ENCODE measurements at regions not wholly inside any gene's neighbourhood (a gene's known extent, or its start where the extent isn't known, plus 50 kb on each side); places are given as distances from the start of the nearest gene placed in this dataset.

DNA sequence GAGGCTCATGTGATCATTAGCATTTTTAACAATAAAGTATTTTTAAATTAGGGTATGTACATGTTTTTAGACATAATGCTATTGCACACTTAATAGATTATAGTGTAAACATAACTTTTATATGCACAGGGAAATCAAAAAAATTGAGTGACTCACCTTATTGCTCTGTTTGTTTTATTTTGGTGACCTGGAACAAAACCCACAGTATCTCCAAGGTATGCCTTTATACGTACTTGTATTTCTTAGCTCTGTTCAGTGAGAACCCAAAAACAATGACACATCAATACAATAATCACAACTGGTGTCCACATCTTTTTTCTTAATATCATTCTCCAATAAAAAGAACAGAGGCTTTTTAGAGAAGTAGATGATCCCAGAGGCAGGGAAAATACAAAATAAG, 112.2 kb downstream of the CYB561 start:
- Mint-ChIP-seq H3K4me3 (no peak overlapping the region), H3K27me3 (no peaks in the 10 kb centered on the region), H3K4me1 (no peaks in the 10 kb centered on the region), H3K36me3 (peaks cover 9 to 28% of the 10 kb centered on the region in 2 donors), H3K9me3 (no peaks in the 10 kb centered on the region), H3K27ac (no peak overlapping the region)
- Histone ChIP-seq H3K27ac (ENCODE audit: low read depth, low read length) (no peak overlapping the region), H3K4me1 (ENCODE audit: insufficient read depth, low read length) (no peaks in the 10 kb centered on the region), H3K36me3 (ENCODE audit: insufficient read depth, low read length) (no peaks in the 10 kb centered on the region), H3K4me3 (ENCODE audit: low read length in 2 of 2) (no peak overlapping the region), H3K9me3 (ENCODE audit: control insufficient read depth in 1 of 2, low read length in 2 of 2) (no peaks in the 10 kb centered on the region), H3K27me3 (ENCODE audit: insufficient read depth, low read length) (no peaks in the 10 kb centered on the region)
- DNase-seq: no peak
- CTCF ChIA-PET (ENCODE audit: partially characterized antibody): no interaction called here
- intact Hi-C loops (cut with micrococcal nuclease): no loop called here
- POLR2A ChIA-PET (ENCODE audit: partially characterized antibody): no interaction called here

DNA sequence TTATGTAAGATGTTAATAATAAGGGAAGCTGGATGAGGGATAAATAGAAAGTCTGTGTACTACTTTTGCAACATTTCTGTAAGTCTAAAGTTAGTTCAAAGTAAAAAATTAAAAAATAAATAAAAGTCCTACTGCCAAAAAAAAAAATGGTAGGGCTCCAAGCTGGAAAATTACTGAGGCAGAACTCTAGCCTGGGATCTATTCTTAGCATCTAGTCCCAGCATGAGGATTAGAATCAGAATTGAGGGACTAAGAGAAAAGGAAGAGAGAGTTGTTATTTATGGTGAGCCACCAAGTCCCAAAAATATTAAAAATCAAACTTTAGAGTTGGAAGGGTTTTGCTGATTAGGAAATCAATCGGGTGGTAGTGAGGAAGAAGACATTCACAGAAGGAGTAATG, 110.3 kb downstream of the CYB561 start:
- no peak overlapping the region for H3K27ac ChIP-seq (ENCODE audit: low read depth, low read length)
- Mint-ChIP-seq H3K9me3 (no peaks in the 10 kb centered on the region), H3K4me1 (no peaks in the 10 kb centered on the region), H3K36me3 (peaks cover 12 to 24% of the 10 kb centered on the region in 2 donors), H3K4me3 (no peak overlapping the region), H3K27me3 (no peaks in the 10 kb centered on the region), H3K27ac (no peak overlapping the region)
- H3K27me3 ChIP-seq (ENCODE audit: insufficient read depth, low read length): no peaks in the 10 kb centered on the region
- CTCF ChIA-PET (ENCODE audit: partially characterized antibody): interaction anchor here (1.0 kb wide), 1 partner anchor 11 kb away, joined by 3 read pairs; no protein-coding TSS in a partner anchor
- no peaks in the 10 kb centered on the region for H3K36me3 ChIP-seq (ENCODE audit: insufficient read depth, low read length)
- intact Hi-C loops (cut with micrococcal nuclease): no loop called here
- no peaks in the 10 kb centered on the region for H3K9me3 ChIP-seq (ENCODE audit: control insufficient read depth in 1 of 2, low read length in 2 of 2)
- H3K4me1 ChIP-seq (ENCODE audit: insufficient read depth, low read length): no peaks in the 10 kb centered on the region
- H3K4me3 ChIP-seq (ENCODE audit: low read length in 2 of 2): no peak overlapping the region
- DNase-seq: no peak
- POLR2A ChIA-PET (ENCODE audit: partially characterized antibody): no interaction called here

DNA sequence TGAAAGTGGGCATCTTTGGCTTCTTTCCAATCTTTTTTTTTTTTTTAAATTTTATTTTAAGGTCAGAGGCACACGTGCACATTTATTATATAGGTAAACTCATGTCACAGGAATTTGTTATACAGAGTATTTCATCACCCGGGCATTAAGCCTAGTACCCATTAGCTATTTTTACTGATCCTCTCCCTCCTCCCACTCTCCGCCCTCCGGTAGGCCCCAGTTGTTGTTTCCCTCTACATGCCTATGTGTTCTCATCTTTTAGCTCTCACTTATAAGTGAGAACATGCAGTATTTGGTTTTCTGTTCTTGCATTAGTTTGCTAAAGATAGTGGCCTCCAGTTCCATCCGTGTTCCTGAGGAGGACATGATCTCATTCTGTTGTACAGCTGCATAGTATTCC, 108.5 kb downstream of the CYB561 start:
- Histone ChIP-seq H3K27ac (ENCODE audit: low read depth, low read length) (no peak overlapping the region), H3K9me3 (ENCODE audit: control insufficient read depth in 1 of 2, low read length in 2 of 2) (no peaks in the 10 kb centered on the region), H3K36me3 (ENCODE audit: insufficient read depth, low read length) (no peaks in the 10 kb centered on the region), H3K4me1 (ENCODE audit: insufficient read depth, low read length) (no peaks in the 10 kb centered on the region), H3K4me3 (ENCODE audit: low read length in 2 of 2) (no peak overlapping the region), H3K27me3 (ENCODE audit: insufficient read depth, low read length) (no peaks in the 10 kb centered on the region)
- no peak overlapping the region for H3K4me3 Mint-ChIP-seq
- intact Hi-C loops (cut with micrococcal nuclease): no loop called here
- DNase-seq: no peak
- POLR2A ChIA-PET (ENCODE audit: partially characterized antibody): no interaction called here
- no peak overlapping the region for H3K27ac Mint-ChIP-seq
- H3K36me3 Mint-ChIP-seq: peaks cover 15 to 26% of the 10 kb centered on the region in 2 donors
- no peaks in the 10 kb centered on the region for H3K4me1 Mint-ChIP-seq
- no peaks in the 10 kb centered on the region for H3K27me3 Mint-ChIP-seq
- no peaks in the 10 kb centered on the region for H3K9me3 Mint-ChIP-seq
- CTCF ChIA-PET (ENCODE audit: partially characterized antibody): no interaction called here

- ChIA-PET POLR2A (ENCODE audit: partially characterized antibody) (no interaction called here), CTCF (ENCODE audit: partially characterized antibody) (no interaction called here)
- H3K27ac Mint-ChIP-seq: no peak overlapping the region
- Histone ChIP-seq H3K27ac (ENCODE audit: low read depth, low read length) (no peak overlapping the region), H3K4me1 (ENCODE audit: insufficient read depth, low read length) (no peaks in the 10 kb centered on the region), H3K36me3 (ENCODE audit: insufficient read depth, low read length) (no peaks in the 10 kb centered on the region), H3K9me3 (ENCODE audit: control insufficient read depth in 1 of 2, low read length in 2 of 2) (no peaks in the 10 kb centered on the region), H3K4me3 (ENCODE audit: low read length in 2 of 2) (no peak overlapping the region), H3K27me3 (ENCODE audit: insufficient read depth, low read length) (no peaks in the 10 kb centered on the region)
- H3K4me1 Mint-ChIP-seq: no peaks in the 10 kb centered on the region
- no peak overlapping the region for H3K4me3 Mint-ChIP-seq
- no peak for DNase-seq
- H3K27me3 Mint-ChIP-seq: no peaks in the 10 kb centered on the region
- peaks cover 15 to 23% of the 10 kb centered on the region in 2 donors for H3K36me3 Mint-ChIP-seq
- H3K9me3 Mint-ChIP-seq: no peaks in the 10 kb centered on the region
- intact Hi-C loops (cut with micrococcal nuclease): no loop called here
Measured at GRCh38 chr17:63338272-63338671, 107.8 kb downstream of the CYB561 start.

- Histone ChIP-seq H3K4me1 (ENCODE audit: insufficient read depth, low read length) (no peaks in the 10 kb centered on the region), H3K27me3 (ENCODE audit: insufficient read depth, low read length) (no peaks in the 10 kb centered on the region), H3K9me3 (ENCODE audit: control insufficient read depth in 1 of 2, low read length in 2 of 2) (no peaks in the 10 kb centered on the region), H3K27ac (ENCODE audit: low read depth, low read length) (no peak overlapping the region), H3K4me3 (ENCODE audit: low read length in 2 of 2) (no peak overlapping the region), H3K36me3 (ENCODE audit: insufficient read depth, low read length) (no peaks in the 10 kb centered on the region)
- POLR2A ChIA-PET (ENCODE audit: partially characterized antibody): no interaction called here
- intact Hi-C loops (cut with micrococcal nuclease): no loop called here
- H3K36me3 Mint-ChIP-seq: peaks cover 20 to 21% of the 10 kb centered on the region in 2 donors
- H3K4me1 Mint-ChIP-seq: no peaks in the 10 kb centered on the region
- H3K4me3 Mint-ChIP-seq: no peak overlapping the region
- CTCF ChIA-PET (ENCODE audit: partially characterized antibody): no interaction called here
- no peaks in the 10 kb centered on the region for H3K9me3 Mint-ChIP-seq
- no peaks in the 10 kb centered on the region for H3K27me3 Mint-ChIP-seq
- H3K27ac Mint-ChIP-seq: no peak overlapping the region
- DNase-seq: no peak
Measured at GRCh38 chr17:63341276-63341675, 104.8 kb downstream of the CYB561 start.

DNA sequence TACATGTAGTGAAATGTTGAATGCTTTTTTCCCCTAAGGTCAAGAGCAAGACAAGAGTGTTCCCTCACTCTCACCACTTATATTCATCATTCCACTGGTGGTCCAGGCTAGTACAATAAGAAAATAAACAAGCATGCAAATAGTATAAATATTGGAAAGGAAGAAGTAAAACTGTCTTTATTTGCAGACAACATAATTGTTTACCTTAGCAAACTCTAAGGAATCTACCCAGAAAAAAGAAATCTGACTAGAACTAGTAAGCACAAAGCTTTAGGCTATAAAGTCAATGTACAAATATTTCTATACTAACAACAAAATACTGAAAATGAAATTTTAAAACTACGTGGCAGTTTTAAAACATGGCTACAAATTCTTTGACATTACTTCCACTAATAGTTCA, 101.7 kb downstream of the CYB561 start:
- CTCF ChIA-PET (ENCODE audit: partially characterized antibody): no interaction called here
- Mint-ChIP-seq H3K27ac (no peak overlapping the region), H3K4me3 (no peak overlapping the region), H3K9me3 (no peaks in the 10 kb centered on the region), H3K27me3 (no peaks in the 10 kb centered on the region), H3K4me1 (no peaks in the 10 kb centered on the region), H3K36me3 (peaks cover 18 to 22% of the 10 kb centered on the region in 2 donors)
- intact Hi-C loops (cut with micrococcal nuclease): no loop called here
- POLR2A ChIA-PET (ENCODE audit: partially characterized antibody): no interaction called here
- DNase-seq: no peak
- Histone ChIP-seq H3K4me3 (ENCODE audit: low read length in 2 of 2) (no peak overlapping the region), H3K9me3 (ENCODE audit: control insufficient read depth in 1 of 2, low read length in 2 of 2) (no peaks in the 10 kb centered on the region), H3K36me3 (ENCODE audit: insufficient read depth, low read length) (no peaks in the 10 kb centered on the region), H3K4me1 (ENCODE audit: insufficient read depth, low read length) (no peaks in the 10 kb centered on the region), H3K27ac (ENCODE audit: low read depth, low read length) (no peak overlapping the region), H3K27me3 (ENCODE audit: insufficient read depth, low read length) (no peaks in the 10 kb centered on the region)

DNA sequence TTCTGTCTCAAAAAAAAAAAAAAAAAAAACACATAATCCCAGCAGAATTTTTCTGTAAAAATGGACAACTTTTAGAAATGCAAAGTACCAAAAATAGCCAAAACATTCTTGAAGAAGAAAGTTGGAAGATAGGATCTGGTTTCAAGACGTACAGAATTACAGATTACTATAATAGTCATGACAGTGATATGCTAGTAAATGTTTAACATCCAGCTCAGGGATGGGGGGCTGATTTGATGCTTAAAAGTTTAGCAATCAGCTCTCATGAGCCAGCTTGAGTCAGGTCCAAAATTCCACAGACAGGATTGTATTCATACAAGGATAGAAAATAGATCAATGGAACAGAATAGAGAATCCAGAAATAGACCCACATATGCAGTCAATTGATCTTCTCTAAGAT, 100.5 kb downstream of the CYB561 start:
- DNase-seq: no peak
- CTCF ChIA-PET (ENCODE audit: partially characterized antibody): no interaction called here
- intact Hi-C loops (cut with micrococcal nuclease): no loop called here

DNA sequence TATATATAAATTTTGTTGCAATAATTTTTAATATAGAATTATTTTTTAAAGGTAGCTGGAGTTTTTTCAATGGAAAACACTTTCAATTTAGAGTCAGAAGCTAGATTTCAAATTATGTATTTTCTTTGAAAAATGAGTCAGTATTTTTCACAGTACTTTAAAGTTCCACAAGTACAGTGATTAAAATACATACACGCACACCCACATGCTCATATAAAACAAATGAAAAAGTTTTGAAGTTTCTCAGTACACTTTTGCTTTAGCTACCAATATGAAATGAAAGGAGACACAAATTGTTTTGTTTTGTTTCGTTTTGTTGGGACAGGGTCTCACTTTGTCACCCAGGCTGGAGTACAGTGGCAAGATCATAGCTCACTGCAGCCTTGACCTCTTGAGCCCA, 98.6 kb downstream of the CYB561 start:
- H3K9me3 ChIP-seq (ENCODE audit: control insufficient read depth in 1 of 2, low read length in 2 of 2): no peaks in the 10 kb centered on the region
- Mint-ChIP-seq H3K36me3 (peaks cover 9 to 11% of the 10 kb centered on the region in 2 donors), H3K27me3 (no peaks in the 10 kb centered on the region), H3K4me1 (no peaks in the 10 kb centered on the region), H3K9me3 (no peaks in the 10 kb centered on the region), H3K4me3 (no peak overlapping the region), H3K27ac (no peak overlapping the region)
- no peak for DNase-seq
- H3K27ac ChIP-seq (ENCODE audit: low read depth, low read length): no peak overlapping the region
- H3K36me3 ChIP-seq (ENCODE audit: insufficient read depth, low read length): no peaks in the 10 kb centered on the region
- H3K4me1 ChIP-seq (ENCODE audit: insufficient read depth, low read length): no peaks in the 10 kb centered on the region
- intact Hi-C loops (cut with micrococcal nuclease): no loop called here
- no peaks in the 10 kb centered on the region for H3K27me3 ChIP-seq (ENCODE audit: insufficient read depth, low read length)
- ChIA-PET CTCF (ENCODE audit: partially characterized antibody) (no interaction called here), POLR2A (ENCODE audit: partially characterized antibody) (no interaction called here)
- no peak overlapping the region for H3K4me3 ChIP-seq (ENCODE audit: low read length in 2 of 2)

More for the DNA sequence above, 100.5 kb downstream of the CYB561 start:
- POLR2A ChIA-PET (ENCODE audit: partially characterized antibody): no interaction called here
- H3K9me3 ChIP-seq (ENCODE audit: control insufficient read depth in 1 of 2, low read length in 2 of 2): no peaks in the 10 kb centered on the region
- H3K4me3 ChIP-seq (ENCODE audit: low read length in 2 of 2): no peak overlapping the region
- no peaks in the 10 kb centered on the region for H3K27me3 Mint-ChIP-seq
- no peaks in the 10 kb centered on the region for H3K4me1 ChIP-seq (ENCODE audit: insufficient read depth, low read length)
- H3K4me1 Mint-ChIP-seq: no peaks in the 10 kb centered on the region
- no peak overlapping the region for H3K4me3 Mint-ChIP-seq
- H3K36me3 Mint-ChIP-seq: peaks cover 15 to 22% of the 10 kb centered on the region in 2 donors
- H3K27ac Mint-ChIP-seq: no peak overlapping the region
- H3K27ac ChIP-seq (ENCODE audit: low read depth, low read length): no peak overlapping the region
- H3K36me3 ChIP-seq (ENCODE audit: insufficient read depth, low read length): no peaks in the 10 kb centered on the region
- H3K9me3 Mint-ChIP-seq: no peaks in the 10 kb centered on the region
- H3K27me3 ChIP-seq (ENCODE audit: insufficient read depth, low read length): no peaks in the 10 kb centered on the region

Measured in CD4-positive, alpha-beta memory T cell (primary cell).